ENCODE measurements at regions not wholly inside any gene's neighbourhood (a gene's known extent, or its start where the extent isn't known, plus 50 kb on each side); places are given as distances from the start of the nearest gene placed in this dataset.

DNA sequence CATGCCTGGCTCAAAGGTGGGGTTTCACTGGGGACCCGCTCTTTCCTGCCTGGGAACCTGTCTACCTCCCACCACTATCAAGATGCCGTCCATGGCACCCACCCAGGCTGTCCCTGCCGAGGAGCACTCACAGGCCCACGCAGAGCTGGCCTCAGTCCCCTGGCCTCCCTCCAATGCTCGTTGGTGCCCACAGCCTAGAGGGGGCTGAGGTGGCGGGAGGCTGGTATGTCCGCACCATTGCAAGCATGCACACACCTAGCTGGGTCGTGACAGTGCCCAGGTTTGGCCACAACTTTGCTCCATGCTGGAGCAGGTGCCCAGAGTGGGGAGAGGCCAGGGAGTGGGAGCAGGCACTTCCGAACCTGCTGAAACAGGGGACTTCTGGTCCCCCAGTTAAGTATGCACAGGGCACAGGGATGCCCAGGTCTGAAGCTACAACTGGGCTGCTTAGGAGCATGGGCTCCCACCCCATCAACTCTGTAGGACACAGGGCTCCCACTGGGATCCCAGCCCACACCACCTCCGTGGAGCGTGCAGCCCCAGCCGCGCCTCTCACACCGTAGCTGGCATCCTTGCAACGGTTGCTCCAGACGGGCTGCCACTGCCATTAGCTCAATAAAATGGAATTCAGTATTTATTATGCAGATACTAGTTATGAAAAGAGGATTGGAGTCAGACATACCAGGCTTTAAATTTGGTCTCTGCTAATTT, 1376.1 kb upstream of the TENM3 start:
- no TSS peak for BruUV-seq (replicated peaks)
- Mint-ChIP-seq H3K4me1 (ENCODE audit: low read depth, unreplicated experiment) (no peaks in the 10 kb centered on the region), H3K27me3 (ENCODE audit: insufficient read depth, unreplicated experiment) (peaks cover 2% of the 10 kb centered on the region), H3K4me3 (ENCODE audit: unreplicated experiment) (no peak overlapping the region), H3K9me3 (ENCODE audit: unreplicated experiment) (no peaks in the 10 kb centered on the region), H3K27ac (ENCODE audit: unreplicated experiment) (no peak overlapping the region), H3K36me3 (ENCODE audit: insufficient read depth, unreplicated experiment) (no peaks in the 10 kb centered on the region)
- Histone ChIP-seq H3K4me1 (no peaks in the 10 kb centered on the region), H3K4me3 (ENCODE audit: low read depth, low read length) (no peak overlapping the region), H3K36me3 (ENCODE audit: control insufficient read depth, insufficient read depth, low read length) (no peaks in the 10 kb centered on the region), H3K9me3 (no peaks in the 10 kb centered on the region), H3K27me3 (replicated peaks; ENCODE audit: control insufficient read depth, insufficient read depth, low read length) (no peaks in the 10 kb centered on the region)
- DNase-seq, result no peak
- intact Hi-C loops (cut with micrococcal nuclease; ENCODE audit: unreplicated experiment), result no loop called here
- TF ChIP-seq, protein P1, sequence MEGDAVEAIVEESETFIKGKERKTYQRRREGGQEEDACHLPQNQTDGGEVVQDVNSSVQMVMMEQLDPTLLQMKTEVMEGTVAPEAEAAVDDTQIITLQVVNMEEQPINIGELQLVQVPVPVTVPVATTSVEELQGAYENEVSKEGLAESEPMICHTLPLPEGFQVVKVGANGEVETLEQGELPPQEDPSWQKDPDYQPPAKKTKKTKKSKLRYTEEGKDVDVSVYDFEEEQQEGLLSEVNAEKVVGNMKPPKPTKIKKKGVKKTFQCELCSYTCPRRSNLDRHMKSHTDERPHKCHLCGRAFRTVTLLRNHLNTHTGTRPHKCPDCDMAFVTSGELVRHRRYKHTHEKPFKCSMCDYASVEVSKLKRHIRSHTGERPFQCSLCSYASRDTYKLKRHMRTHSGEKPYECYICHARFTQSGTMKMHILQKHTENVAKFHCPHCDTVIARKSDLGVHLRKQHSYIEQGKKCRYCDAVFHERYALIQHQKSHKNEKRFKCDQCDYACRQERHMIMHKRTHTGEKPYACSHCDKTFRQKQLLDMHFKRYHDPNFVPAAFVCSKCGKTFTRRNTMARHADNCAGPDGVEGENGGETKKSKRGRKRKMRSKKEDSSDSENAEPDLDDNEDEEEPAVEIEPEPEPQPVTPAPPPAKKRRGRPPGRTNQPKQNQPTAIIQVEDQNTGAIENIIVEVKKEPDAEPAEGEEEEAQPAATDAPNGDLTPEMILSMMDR (IDR thresholded peaks at IDR 0.05; ENCODE audit: insufficient read depth in 1 of 2, low read depth in 1 of 2, low read length in 1 of 2, severe bottlenecking in 1 of 2, unreplicated experiment in 1 of 2), result no peak
- CTCF ChIA-PET, result no interaction called here
- POLR2A ChIA-PET, result no interaction called here

DNA sequence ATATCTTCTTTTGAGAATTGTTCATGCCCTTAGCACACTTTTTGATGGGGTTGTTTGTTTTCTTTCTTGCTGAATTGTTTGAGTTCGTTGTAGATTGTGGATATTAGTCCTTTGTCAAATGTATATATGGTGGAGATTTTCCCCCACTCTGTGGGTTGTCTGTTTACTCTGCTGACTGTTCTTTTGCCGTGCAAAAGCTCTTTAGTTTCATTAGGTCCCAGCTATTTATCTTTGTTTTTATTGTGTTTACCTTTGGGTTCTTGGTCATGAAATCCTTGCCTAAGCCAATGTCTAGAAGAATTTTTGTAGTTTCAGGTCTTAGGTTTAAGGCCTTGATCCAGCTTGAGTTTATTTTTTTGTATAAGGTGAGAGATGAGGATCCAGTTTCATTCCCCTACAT, 1372.6 kb upstream of the TENM3 start:
- H3K4me1 Mint-ChIP-seq (ENCODE audit: low read depth, unreplicated experiment), result no peaks in the 10 kb centered on the region
- no TSS peak for BruUV-seq (replicated peaks)
- no peaks in the 10 kb centered on the region for H3K9me3 ChIP-seq
- TF ChIP-seq, protein P1 (IDR thresholded peaks at IDR 0.05; ENCODE audit: insufficient read depth in 1 of 2, low read depth in 1 of 2, low read length in 1 of 2, severe bottlenecking in 1 of 2, unreplicated experiment in 1 of 2), result no peak
- no peaks in the 10 kb centered on the region for H3K27me3 Mint-ChIP-seq (ENCODE audit: insufficient read depth, unreplicated experiment)
- POLR2A ChIA-PET, result no interaction called here
- no peaks in the 10 kb centered on the region for H3K4me1 ChIP-seq
- no peak overlapping the region for H3K4me3 ChIP-seq (ENCODE audit: low read depth, low read length)
- H3K36me3 ChIP-seq (ENCODE audit: control insufficient read depth, insufficient read depth, low read length), result no peaks in the 10 kb centered on the region
- no peak overlapping the region for H3K4me3 Mint-ChIP-seq (ENCODE audit: unreplicated experiment)
- CTCF ChIA-PET, result no interaction called here
- H3K36me3 Mint-ChIP-seq (ENCODE audit: insufficient read depth, unreplicated experiment), result no peaks in the 10 kb centered on the region
- H3K9me3 Mint-ChIP-seq (ENCODE audit: unreplicated experiment), result no peaks in the 10 kb centered on the region
- no peak overlapping the region for H3K27ac Mint-ChIP-seq (ENCODE audit: unreplicated experiment)
- H3K27me3 ChIP-seq (replicated peaks; ENCODE audit: control insufficient read depth, insufficient read depth, low read length), result no peaks in the 10 kb centered on the region
- intact Hi-C loops (cut with micrococcal nuclease; ENCODE audit: unreplicated experiment), result no loop called here
- no peak for DNase-seq

DNA sequence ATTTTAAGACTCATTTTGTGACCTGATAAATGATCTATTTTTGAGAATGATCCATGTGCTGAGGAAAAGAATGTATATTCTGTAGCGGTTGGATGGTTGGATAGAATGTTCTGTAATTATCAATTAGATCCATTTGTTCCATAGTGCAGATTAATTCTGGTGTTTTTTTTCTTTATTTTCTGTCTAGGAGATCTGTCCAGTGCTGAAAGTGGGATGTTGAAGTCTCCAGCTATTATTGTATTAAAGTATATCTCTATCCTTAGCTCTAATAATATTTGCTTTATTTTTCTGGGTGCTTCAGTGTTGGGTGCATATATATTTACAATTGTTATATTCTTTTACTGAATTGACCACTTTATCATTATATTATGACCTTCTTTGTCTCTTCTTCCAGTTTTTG, 1344.9 kb upstream of the TENM3 start:
- POLR2A ChIA-PET, result no interaction called here
- CTCF ChIA-PET, result no interaction called here
- H3K4me1 Mint-ChIP-seq (ENCODE audit: low read depth, unreplicated experiment), result no peaks in the 10 kb centered on the region

More for the DNA sequence above, 1344.9 kb upstream of the TENM3 start:
- Mint-ChIP-seq H3K27ac (ENCODE audit: unreplicated experiment) (no peak overlapping the region), H3K36me3 (ENCODE audit: insufficient read depth, unreplicated experiment) (no peaks in the 10 kb centered on the region), H3K27me3 (ENCODE audit: insufficient read depth, unreplicated experiment) (no peaks in the 10 kb centered on the region), H3K4me3 (ENCODE audit: unreplicated experiment) (no peak overlapping the region), H3K9me3 (ENCODE audit: unreplicated experiment) (no peaks in the 10 kb centered on the region)
- DNase-seq, result no peak
- TF ChIP-seq, protein P1 (IDR thresholded peaks at IDR 0.05; ENCODE audit: insufficient read depth in 1 of 2, low read depth in 1 of 2, low read length in 1 of 2, severe bottlenecking in 1 of 2, unreplicated experiment in 1 of 2), result no peak
- intact Hi-C loops (cut with micrococcal nuclease; ENCODE audit: unreplicated experiment), result no loop called here
- no TSS peak for BruUV-seq (replicated peaks)
- Histone ChIP-seq H3K4me1 (no peaks in the 10 kb centered on the region), H3K4me3 (ENCODE audit: low read depth, low read length) (no peak overlapping the region), H3K9me3 (no peaks in the 10 kb centered on the region), H3K36me3 (ENCODE audit: control insufficient read depth, insufficient read depth, low read length) (no peaks in the 10 kb centered on the region), H3K27me3 (replicated peaks; ENCODE audit: control insufficient read depth, insufficient read depth, low read length) (no peaks in the 10 kb centered on the region)

All from Caco-2 (cell line).